Endothelial cell (in vitro differentiated cells): ENCODE measurements at regions not wholly inside any gene's neighbourhood (a gene's known extent, or its start where the extent isn't known, plus 50 kb on each side); places are given as distances from the start of the nearest gene placed in this dataset.

Source experiments
- DNase-seq: peaks from one replicate; pipeline ENCODE4 v3.0.0; 2021; ENCODE audit warnings: low spot score
- H3K27ac Mint-ChIP-seq: one replicate; pipeline ENCODE4 v1.8.0; 2021; ENCODE audit warnings: mixed read lengths, inconsistent platforms; ENCODE audit not compliant: unreplicated experiment
- H3K27me3 Mint-ChIP-seq: one replicate; pipeline ENCODE4 v1.8.0; 2021; ENCODE audit warnings: mild to moderate bottlenecking, moderate library complexity, mixed read lengths, inconsistent platforms; ENCODE audit not compliant: unreplicated experiment
- H3K36me3 Mint-ChIP-seq: one replicate; pipeline ENCODE4 v1.8.0; 2021; ENCODE audit warnings: mild to moderate bottlenecking, low read depth, mixed read lengths, inconsistent platforms; ENCODE audit not compliant: unreplicated experiment
- H3K4me1 Mint-ChIP-seq: one replicate; pipeline ENCODE4 v1.8.0; 2021; ENCODE audit warnings: mild to moderate bottlenecking, mixed read lengths, inconsistent platforms; ENCODE audit not compliant: unreplicated experiment
- H3K4me3 Mint-ChIP-seq: one replicate; pipeline ENCODE4 v1.8.0; 2021; ENCODE audit warnings: mild to moderate bottlenecking, mixed read lengths, inconsistent platforms; ENCODE audit not compliant: unreplicated experiment
- H3K9me3 Mint-ChIP-seq: one replicate; pipeline ENCODE4 v1.8.0; 2021; ENCODE audit warnings: mixed read lengths, inconsistent platforms; ENCODE audit not compliant: unreplicated experiment
- TF ChIP-seq, protein P1 (sequence below): fragments of 200-600 bp; sonication (generic); IDR thresholded peaks from one replicate; pipeline ENCODE4 v1.5.0; 2021; ENCODE audit warnings: antibody characterized with exemption; ENCODE audit not compliant: unreplicated experiment

DNA sequence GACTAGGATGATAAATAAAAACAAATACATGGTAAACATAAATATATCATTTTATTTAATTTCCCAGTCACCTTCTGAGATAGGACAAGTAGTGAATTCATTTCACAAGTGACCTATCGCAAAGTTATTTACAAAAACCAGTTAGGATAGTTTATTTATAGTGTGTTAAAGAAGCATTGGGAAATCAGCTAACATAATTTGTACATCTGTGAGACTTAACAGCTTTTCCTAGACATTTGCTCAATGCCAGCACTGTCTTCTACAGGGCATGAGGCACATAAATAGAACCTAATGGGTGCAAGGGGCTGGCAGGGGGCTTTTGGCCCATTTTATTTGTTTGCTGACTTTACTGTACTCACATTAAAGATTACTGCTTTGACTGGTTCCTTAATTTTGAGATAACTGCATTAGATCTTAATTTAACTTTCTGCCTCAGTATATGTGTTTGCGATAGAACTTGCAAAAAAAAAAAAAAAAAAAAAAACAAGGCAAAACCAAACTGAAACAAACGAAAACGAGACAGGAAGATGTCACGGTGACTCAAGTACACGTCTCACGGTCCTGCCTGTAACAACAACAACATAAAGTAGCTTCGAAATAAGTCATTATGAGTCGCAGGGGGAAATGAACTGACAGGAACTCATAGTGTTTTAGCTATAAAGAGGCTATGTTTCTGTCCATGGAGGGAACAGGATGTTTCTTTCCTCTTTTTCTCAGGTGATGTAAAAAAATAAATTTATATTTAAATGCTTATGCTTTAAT is 133.7 kb upstream of the GMDS start:
- Mint-ChIP-seq H3K36me3 (no peaks in the 10 kb centered on the region), H3K27ac (no peak overlapping the region), H3K4me1 (peaks cover 7% of the 10 kb centered on the region), H3K4me3 (no peak overlapping the region), H3K27me3 (peaks cover 2% of the 10 kb centered on the region), H3K9me3 (no peaks in the 10 kb centered on the region)
- TF ChIP-seq, protein P1, sequence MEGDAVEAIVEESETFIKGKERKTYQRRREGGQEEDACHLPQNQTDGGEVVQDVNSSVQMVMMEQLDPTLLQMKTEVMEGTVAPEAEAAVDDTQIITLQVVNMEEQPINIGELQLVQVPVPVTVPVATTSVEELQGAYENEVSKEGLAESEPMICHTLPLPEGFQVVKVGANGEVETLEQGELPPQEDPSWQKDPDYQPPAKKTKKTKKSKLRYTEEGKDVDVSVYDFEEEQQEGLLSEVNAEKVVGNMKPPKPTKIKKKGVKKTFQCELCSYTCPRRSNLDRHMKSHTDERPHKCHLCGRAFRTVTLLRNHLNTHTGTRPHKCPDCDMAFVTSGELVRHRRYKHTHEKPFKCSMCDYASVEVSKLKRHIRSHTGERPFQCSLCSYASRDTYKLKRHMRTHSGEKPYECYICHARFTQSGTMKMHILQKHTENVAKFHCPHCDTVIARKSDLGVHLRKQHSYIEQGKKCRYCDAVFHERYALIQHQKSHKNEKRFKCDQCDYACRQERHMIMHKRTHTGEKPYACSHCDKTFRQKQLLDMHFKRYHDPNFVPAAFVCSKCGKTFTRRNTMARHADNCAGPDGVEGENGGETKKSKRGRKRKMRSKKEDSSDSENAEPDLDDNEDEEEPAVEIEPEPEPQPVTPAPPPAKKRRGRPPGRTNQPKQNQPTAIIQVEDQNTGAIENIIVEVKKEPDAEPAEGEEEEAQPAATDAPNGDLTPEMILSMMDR, result no peak
- DNase-seq, result no peak

DNA sequence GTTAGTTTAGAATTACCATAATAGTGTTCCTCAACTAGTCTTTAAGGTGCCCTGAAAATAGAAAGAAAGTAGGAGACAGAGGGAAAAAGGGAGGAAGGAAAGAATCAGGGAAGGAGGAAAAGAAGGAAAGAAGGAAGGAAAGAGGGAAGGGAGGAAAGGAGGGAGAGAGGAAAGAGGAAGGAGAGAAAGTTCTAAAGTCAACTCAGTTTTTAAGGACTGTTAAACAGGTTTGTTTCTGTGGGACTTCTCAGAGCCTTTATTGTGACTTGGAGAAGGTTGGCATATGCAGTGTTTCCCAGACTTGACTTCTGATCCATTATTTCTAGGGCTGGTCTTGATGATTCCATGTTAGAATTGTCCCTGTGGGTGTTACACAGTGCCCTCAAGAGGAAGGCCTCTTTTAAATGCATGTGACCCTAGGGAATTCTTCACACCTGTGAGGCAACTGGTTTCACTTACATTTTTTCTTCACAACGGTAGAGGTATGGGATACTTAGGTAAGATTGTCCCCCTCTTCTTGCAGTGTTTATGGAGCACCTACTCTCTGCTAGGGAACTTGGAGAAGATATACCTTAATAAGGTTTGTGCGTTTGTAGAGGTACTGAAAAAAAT is 132.7 kb upstream of the GMDS start:
- Mint-ChIP-seq H3K36me3 (no peaks in the 10 kb centered on the region), H3K27ac (no peak overlapping the region), H3K4me1 (peaks cover 7% of the 10 kb centered on the region), H3K4me3 (no peak overlapping the region), H3K9me3 (no peaks in the 10 kb centered on the region), H3K27me3 (peaks cover 2% of the 10 kb centered on the region)
- no peak for DNase-seq
- TF ChIP-seq, protein P1, result no peak

DNA sequence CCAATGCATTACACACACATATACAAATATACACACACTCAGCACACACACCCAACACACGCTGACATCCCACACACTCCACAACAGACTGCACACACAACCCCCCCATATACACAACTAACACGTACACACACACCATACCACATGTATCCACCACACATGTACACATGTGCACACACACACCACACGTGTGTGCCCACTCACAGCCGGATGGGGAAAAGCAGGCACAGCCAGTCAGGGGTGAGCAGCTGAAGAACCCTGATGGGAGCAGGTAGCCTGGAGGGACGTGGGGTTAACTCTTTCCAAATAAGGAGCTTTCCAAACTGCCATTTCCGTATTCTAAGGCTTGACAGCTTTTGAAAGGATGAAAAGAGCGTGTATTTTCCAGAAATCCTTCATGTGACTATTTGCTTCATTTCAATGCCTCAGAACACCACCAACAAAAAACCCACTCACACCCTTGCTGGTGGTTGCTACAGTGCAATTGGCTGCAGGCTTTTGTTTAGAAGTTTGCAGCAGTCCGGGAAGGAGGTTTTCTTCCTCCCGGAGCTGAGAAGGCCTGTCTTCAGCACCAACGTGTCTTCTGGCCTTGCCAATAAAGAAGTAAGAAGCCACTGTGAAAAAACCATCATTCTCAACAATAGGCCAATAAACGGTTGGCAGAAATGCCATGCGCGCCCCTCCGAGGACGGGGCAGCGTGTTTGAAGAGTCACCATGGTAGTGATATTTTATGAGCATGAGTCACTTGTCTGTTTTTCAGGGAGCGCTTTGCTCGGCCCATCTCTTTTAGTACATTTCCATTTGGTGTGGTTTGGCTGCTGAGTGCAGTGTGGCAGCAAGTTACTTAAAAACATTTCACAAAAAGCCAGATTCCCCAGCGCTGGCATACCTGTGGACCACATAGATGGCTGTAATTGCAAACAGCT is 131.3 kb upstream of the GMDS start:
- DNase-seq, result no peak
- Mint-ChIP-seq H3K4me3 (no peak overlapping the region), H3K4me1 (peaks cover 7% of the 10 kb centered on the region)

DNA sequence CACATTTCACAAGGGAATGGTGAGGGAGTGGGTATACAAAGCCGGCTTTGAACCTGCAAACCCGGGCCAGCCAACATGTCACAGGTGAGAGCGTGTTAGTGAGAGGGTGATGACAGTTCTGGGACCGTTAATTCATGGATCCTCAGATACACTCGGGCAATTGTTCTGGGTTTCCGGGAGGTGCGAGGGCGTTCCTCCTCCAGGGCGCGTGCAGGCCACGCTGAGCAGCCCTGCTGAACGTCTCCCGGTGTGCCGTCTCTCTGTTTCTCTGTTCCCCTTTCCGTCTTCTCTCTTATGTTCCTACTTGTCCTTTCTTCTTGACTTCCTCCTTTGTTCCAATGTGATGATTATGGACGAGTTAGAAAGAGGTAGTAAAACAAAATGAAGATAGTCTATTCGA is 130.0 kb upstream of the GMDS start:
- Mint-ChIP-seq H3K9me3 (no peaks in the 10 kb centered on the region), H3K36me3 (no peaks in the 10 kb centered on the region), H3K27ac (no peak overlapping the region), H3K4me1 (peaks cover 7% of the 10 kb centered on the region), H3K4me3 (no peak overlapping the region), H3K27me3 (peaks cover 2% of the 10 kb centered on the region)
- TF ChIP-seq, protein P1, result no peak
- no peak for DNase-seq

More for the DNA sequence above, 131.3 kb upstream of the GMDS start:
- Mint-ChIP-seq H3K27ac (no peak overlapping the region), H3K9me3 (no peaks in the 10 kb centered on the region), H3K36me3 (no peaks in the 10 kb centered on the region), H3K27me3 (peaks cover 2% of the 10 kb centered on the region)
- TF ChIP-seq, protein P1, result no peak
